GM18498 (cell line): ENCODE measurements at regions not wholly inside any gene's neighbourhood (a gene's known extent, or its start where the extent isn't known, plus 50 kb on each side); places are given as distances from the start of the nearest gene placed in this dataset.
"Not testable (repeated sequence)": the region's sequence is repeated elsewhere in the genome, so short reads cannot be mapped to it uniquely, and the experiment has no call there.

Experiments used
- ATAC-seq: cut with Tn5 transposase; IDR thresholded peaks from one replicate; pipeline ENCODE4 v1.9.1; 2021; ENCODE audit warnings: mild to moderate bottlenecking, moderate library complexity; ENCODE audit not compliant: unreplicated experiment

- no peak for ATAC-seq
Measured at GRCh38 chr13:75180805-75181455, 301.0 kb downstream of the TBC1D4 start.

GRCh38 chr13:75178436-75178835 lies 303.5 kb downstream of the TBC1D4 start:
- ATAC-seq: no peak

- ATAC-seq: no peak
Measured at GRCh38 chr13:75175575-75175974, 306.4 kb downstream of the TBC1D4 start.

DNA sequence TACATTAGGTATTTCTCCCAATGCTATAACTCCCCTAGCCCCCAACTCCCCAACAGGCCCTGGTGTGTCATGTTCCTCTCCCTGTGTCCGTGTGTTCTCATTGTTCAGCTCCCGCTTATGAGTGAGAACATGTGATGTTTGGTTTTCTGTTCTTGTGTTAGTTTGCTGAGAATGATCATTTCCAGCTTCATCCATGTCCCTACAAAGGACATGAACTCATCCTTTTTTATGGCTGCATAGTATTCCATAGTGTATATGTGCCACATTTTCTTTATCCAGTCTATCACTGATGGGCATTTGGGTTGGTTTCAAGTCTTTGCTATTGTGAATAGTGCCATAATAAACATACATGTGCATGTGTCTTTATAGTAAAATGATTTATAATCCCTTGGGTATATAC lies 306.9 kb downstream of the TBC1D4 start:
- ATAC-seq: not testable (repeated sequence)

- no peak for ATAC-seq
Measured at GRCh38 chr13:75174481-75174880, 307.5 kb downstream of the TBC1D4 start.

GRCh38 chr13:75173457-75174356 lies 308.3 kb downstream of the TBC1D4 start:
- ATAC-seq: no peak

DNA sequence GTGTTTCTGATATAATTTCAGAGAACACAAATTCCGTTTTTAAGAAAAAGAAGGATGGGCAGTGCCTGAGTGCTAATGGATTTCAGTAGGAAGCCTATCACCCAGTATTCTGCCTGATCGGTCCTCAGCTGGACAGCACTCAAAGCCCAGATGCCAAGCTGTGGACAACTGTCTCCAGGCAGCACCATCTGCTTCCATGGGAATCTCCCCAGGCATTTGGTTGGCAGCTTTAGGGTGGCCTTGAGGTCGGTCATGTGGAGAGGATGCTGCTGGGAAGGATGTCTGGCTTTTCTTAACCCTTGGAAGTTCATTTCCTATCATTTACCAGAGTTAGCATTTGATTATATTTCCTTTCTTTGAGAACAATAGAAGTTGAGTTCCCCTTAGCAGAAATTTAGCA lies 311.7 kb downstream of the TBC1D4 start:
- ATAC-seq: no peak

GRCh38 chr13:75165543-75166230 lies 316.3 kb downstream of the TBC1D4 start:
- ATAC-seq: no peak

- no peak for ATAC-seq
Measured at GRCh38 chr13:75161804-75162203, 320.2 kb downstream of the TBC1D4 start.

DNA sequence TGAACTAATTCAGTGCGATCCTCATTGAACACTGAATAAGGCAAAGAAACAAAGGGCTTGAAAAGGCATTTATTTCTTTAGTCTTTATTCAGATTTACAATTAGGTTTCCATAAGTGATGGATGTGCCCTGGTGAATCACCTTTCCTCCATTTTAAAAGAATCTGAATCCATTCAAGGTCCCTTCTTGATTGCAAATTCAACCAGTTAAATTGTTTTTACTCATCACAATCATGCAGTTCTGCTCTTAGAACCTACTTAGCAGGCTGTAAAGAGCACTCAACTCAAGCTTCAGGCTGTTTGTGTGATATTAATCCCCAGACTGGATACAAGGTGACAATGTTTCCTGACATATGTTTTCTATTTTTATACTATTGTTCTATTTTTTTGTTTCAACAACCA lies 321.0 kb downstream of the TBC1D4 start:
- no peak for ATAC-seq

DNA sequence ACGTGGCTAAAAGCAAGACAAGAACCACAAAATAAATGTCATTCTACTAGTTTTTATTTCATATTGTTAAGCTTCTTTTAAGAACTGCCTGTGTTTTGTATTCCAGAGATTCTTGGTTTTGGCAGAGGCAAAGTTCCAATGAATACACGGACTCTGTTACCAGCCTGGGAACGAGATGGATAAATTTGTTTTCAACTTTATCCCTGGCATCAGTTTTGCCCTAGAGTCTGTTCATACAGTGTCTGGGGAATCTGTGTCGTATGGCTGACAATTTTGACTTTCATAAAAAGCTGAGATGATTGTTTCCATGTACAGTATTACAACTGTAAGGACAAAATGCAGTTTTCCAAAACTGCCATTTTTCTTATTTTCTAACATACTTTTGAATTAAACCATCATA lies 327.6 kb downstream of the TBC1D4 start:
- ATAC-seq: no peak

- no peak for ATAC-seq
Measured at GRCh38 chr13:75153834-75154233, 328.1 kb downstream of the TBC1D4 start.

GRCh38 chr13:75153386-75153785 lies 328.6 kb downstream of the TBC1D4 start:
- no peak for ATAC-seq

- ATAC-seq: no peak
Measured at GRCh38 chr13:75151081-75151643, 330.8 kb downstream of the TBC1D4 start.

DNA sequence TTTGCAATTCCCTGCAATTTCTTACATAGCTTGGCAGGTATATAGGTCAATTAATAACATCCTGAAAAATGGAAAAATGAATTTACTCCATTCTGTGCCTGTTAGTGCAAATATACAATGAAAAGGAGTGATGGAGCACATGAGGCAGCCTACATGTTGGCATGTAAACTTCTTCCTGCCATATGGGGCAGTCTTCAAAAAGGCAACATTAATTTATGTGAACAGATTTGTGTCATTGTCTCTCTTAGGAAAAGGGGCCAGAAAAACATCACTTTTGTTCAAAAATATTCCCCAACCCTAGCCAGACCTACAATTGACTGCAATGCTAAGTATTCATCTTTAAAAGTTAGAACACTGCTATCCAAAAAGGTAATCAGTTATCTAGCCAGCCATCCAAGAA lies 332.2 kb downstream of the TBC1D4 start:
- ATAC-seq: no peak

GRCh38 chr13:75147946-75148345 lies 334.0 kb downstream of the TBC1D4 start:
- ATAC-seq: no peak

GRCh38 chr13:75146436-75146835 lies 335.5 kb downstream of the TBC1D4 start:
- no peak for ATAC-seq

DNA sequence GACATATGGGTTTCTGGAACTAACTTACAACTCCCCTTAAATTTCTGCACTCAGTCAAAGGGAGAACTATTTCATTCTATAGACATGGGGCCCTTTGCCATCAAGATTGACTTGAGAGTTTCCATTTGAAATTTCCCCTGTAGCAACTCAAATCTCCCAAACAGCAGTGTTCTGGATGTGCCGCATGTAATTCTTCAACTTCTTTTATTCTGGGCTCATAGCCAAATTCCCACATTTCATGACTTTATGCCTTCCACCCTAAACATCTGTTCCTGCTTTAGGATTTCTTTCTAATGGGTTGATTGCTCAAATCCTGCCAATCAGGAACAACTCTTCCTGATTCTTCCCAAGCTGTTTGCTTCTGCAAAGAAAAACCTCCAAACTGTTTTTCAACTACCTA lies 336.0 kb downstream of the TBC1D4 start:
- no peak for ATAC-seq

- no peak for ATAC-seq
Measured at GRCh38 chr13:75139291-75139690, 342.7 kb downstream of the TBC1D4 start.

- ATAC-seq: no peak
Measured at GRCh38 chr13:75137911-75138571, 343.9 kb downstream of the TBC1D4 start.

DNA sequence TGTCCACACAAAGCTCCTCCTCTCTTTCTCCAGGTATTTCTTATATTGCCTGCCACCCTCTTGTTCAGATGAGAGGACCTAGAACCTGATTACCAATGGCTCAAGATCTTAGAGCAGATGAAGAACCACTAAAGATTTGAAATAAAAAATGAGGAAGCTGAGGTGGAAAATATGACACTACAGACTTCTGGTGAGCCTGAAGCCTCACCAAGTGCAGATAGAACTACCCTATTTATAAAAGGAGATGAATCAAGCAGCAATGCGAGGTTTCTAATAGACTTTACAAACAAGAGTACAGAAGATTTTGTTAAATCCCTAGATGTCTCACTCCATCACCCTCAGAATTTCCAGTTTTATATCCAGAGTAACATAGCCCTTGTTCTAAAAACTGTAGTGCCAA lies 345.8 kb downstream of the TBC1D4 start:
- no peak for ATAC-seq
